Spleen (tissue), 11 donors: ENCODE measurements at regions not wholly inside any gene's neighbourhood (a gene's known extent, or its start where the extent isn't known, plus 50 kb on each side); places are given as distances from the start of the nearest gene placed in this dataset.

ENCODE experiments used
- DNase-seq: peaks from one replicate; pipeline ENCODE4 v3.0.0-alpha.2; 2020
- H3K27ac ChIP-seq, 8 donors: fragments of 200-600 bp; sonication (generic) in 7 of 8; 1 replicate in 4 of 8; 2 replicates in 4 of 8; pipeline versions ENCODE4 v1.5.0 to v1.8.0; 2016 to 2021; ENCODE audit warnings: inconsistent platforms in 4 of 8, mild to moderate bottlenecking in 4 of 8, moderate library complexity in 1 of 8
- H3K27me3 ChIP-seq, 7 donors: fragments of 200-600 bp; sonication (generic) in 6 of 7; replicated peaks in 1 of 7; 1 replicate in 4 of 7; 2 replicates in 3 of 7; pipeline versions ENCODE4 v1.5.0 to v1.8.0; 2016 to 2021; ENCODE audit warnings: inconsistent platforms in 3 of 7, mild to moderate bottlenecking in 1 of 7
- H3K36me3 ChIP-seq, 6 donors: fragments of 200-600 bp; sonication (generic) in 5 of 6; 1 replicate in 4 of 6; 2 replicates in 2 of 6; pipeline versions ENCODE4 v1.5.0 to v1.8.0; 2016 to 2021; ENCODE audit warnings: inconsistent platforms in 2 of 6
- H3K4me1 ChIP-seq, 6 donors: fragments of 200-600 bp; sonication (generic) in 5 of 6; 1 replicate in 3 of 6; 2 replicates in 3 of 6; pipeline versions ENCODE4 v1.5.0 to v1.8.0; 2016 to 2021; ENCODE audit warnings: inconsistent platforms in 3 of 6
- H3K4me3 ChIP-seq, 8 donors: fragments of 200-600 bp; sonication (generic) in 7 of 8; 1 replicate in 4 of 8; 2 replicates in 4 of 8; pipeline versions ENCODE4 v1.5.0 to v1.8.0; 2016 to 2021; ENCODE audit warnings: inconsistent platforms in 4 of 8, mild to moderate bottlenecking in 4 of 8, moderate library complexity in 2 of 8
- H3K9me3 ChIP-seq, 8 donors: fragments of 200-600 bp; sonication (generic) in 7 of 8; 1 replicate in 4 of 8; 2 replicates in 4 of 8; pipeline versions ENCODE4 v1.5.0 to v1.8.0; 2016 to 2021; ENCODE audit warnings: inconsistent platforms in 4 of 8
- CTCF ChIP-seq, 11 experiments: fragments of 200-600 bp in 7 of 11; fragments of 450-650 bp in 4 of 11; sonication (generic) in 4 of 11; IDR thresholded peaks in 8 of 11; conservative IDR thresholded peaks in 3 of 11; 1 replicate in 7 of 11; 2 replicates in 4 of 11; pipeline versions ENCODE4 v1.4.0 to v1.8.0; 2016 to 2021; ENCODE audit warnings: antibody characterized with exemption in 11 of 11, inconsistent platforms in 4 of 11, mild to moderate bottlenecking in 1 of 11
- POLR2A ChIP-seq, 3 donors: fragments of 450-650 bp; IDR thresholded peaks; one replicate each; pipeline ENCODE4 v1.5.1; 2017; ENCODE audit warnings: antibody characterized with exemption in 3 of 3, mild to moderate bottlenecking in 1 of 3
- POLR2AphosphoS5 ChIP-seq, 3 donors: sonication (generic); formaldehyde crosslinking; IDR thresholded peaks; one replicate each; pipeline ENCODE4 v1.5.1; 2017; ENCODE audit warnings: antibody characterized with exemption in 3 of 3
- WGBS, 5 donors: extraction: QIAGEN DNeasy Blood & Tissue Kit in 3 of 5; methylation state at CpG; one replicate each; pipeline versions ENCODE4 v1.1.5 to v1.1.7; 2013 to 2018; 5-methylcytosine and 5-hydroxymethylcytosine counted together
- intact Hi-C: fragments of 100-400 bp; cut with DNase I; formaldehyde crosslinking; loops from one replicate; pipeline ENCODE4 v1.15.0; 2023; ENCODE audit warnings: low total_unique reads
- donor health status: healthy with polysubstance abuse.
- donor health status: DM: no; HTN: no; CAD: no; lungs with moderate emphysema.
- donor health status: DM: no; HTN: no; CAD: no.
- donor health status: Bipolar disorder and iron deficiency.
- donor health status: healthy.
- donor health status: DM: no; HTN: no; CAD: no.
- donor health status: DM: yes; HTN: yes; CAD: no.

GRCh38 chr13:80477661-80478443 is 136.9 kb upstream of the SPRY2 start:
- intact Hi-C loops = no loop called here

DNA sequence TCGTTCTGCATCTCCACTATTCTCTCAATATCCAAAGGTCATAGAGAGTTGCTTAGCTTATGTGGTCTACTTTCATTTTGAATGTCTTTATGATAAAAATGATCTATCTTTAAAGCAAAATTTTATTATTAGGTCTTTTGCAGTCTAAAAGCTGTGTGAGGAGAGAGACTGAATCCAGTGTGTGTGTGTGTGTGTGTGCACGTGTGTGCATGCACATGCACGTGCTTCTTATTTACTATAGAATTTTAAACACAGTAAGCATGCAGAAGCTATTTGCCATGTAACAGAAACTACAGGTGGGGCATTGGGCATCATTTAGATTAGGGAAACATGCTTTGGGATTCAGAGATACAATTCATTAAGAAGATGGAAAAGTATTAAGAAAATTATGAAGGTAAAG is 136.0 kb upstream of the SPRY2 start:
- no peak overlapping the region for H3K27ac ChIP-seq
- no peaks in the 10 kb centered on the region for H3K27me3 ChIP-seq
- intact Hi-C loops = no loop called here
- no peaks in the 10 kb centered on the region for H3K9me3 ChIP-seq
- H3K4me3 ChIP-seq = no peak overlapping the region
- no peak for TF ChIP-seq POLR2A (IDR thresholded peaks at IDR 0.05)
- TF ChIP-seq POLR2AphosphoS5 (IDR thresholded peaks at IDR 0.05) = no peak
- no peak for TF ChIP-seq CTCF (IDR thresholded peaks at IDR 0.05 in 8 of 11, conservative IDR thresholded peaks at IDR 0.05 in 3 of 11)
- no peak for DNase-seq
- H3K36me3 ChIP-seq = no peaks in the 10 kb centered on the region
- peaks cover 0 to 3% (median 0%) of the 10 kb centered on the region in 6 donors for H3K4me1 ChIP-seq
- 48 to 83% (median 63%) methylated on average over 3 of the region's 3 CpGs for WGBS, 5 donors

More at GRCh38 chr13:80477661-80478443, 136.9 kb upstream of the SPRY2 start:
- Histone ChIP-seq H3K9me3 (no peaks in the 10 kb centered on the region), H3K27me3 (no peaks in the 10 kb centered on the region), H3K27ac (peak overlapping the region in 1 of 8 donors; percentile 43), H3K36me3 (no peaks in the 10 kb centered on the region), H3K4me1 (peaks cover 0 to 3% (median 0%) of the 10 kb centered on the region in 6 donors), H3K4me3 (no peak overlapping the region)
- 78 to 87% (median 82%) methylated on average over 5 of the region's 5 CpGs for WGBS, 5 donors
- no peak for TF ChIP-seq CTCF (IDR thresholded peaks at IDR 0.05 in 8 of 11, conservative IDR thresholded peaks at IDR 0.05 in 3 of 11)
- no peak for DNase-seq

GRCh38 chr13:80475718-80476117 is 134.8 kb upstream of the SPRY2 start:
- Histone ChIP-seq H3K27me3 (no peaks in the 10 kb centered on the region), H3K9me3 (no peaks in the 10 kb centered on the region), H3K36me3 (no peaks in the 10 kb centered on the region), H3K4me3 (no peak overlapping the region), H3K4me1 (peaks cover 0 to 5% (median 0%) of the 10 kb centered on the region in 6 donors), H3K27ac (no peak overlapping the region)
- intact Hi-C loops = no loop called here
- DNase-seq = no peak
- WGBS, 5 donors = 87 to 97% (median 89%) methylated on average over 2 of the region's 2 CpGs
- TF ChIP-seq CTCF (IDR thresholded peaks at IDR 0.05 in 8 of 11, conservative IDR thresholded peaks at IDR 0.05 in 3 of 11) (no peak), POLR2A (IDR thresholded peaks at IDR 0.05) (no peak), POLR2AphosphoS5 (IDR thresholded peaks at IDR 0.05) (no peak)

- H3K36me3 ChIP-seq = no peaks in the 10 kb centered on the region
- no peak for DNase-seq
- no peak overlapping the region for H3K27ac ChIP-seq
- H3K4me3 ChIP-seq = no peak overlapping the region
- no peaks in the 10 kb centered on the region for H3K9me3 ChIP-seq
- intact Hi-C loops = no loop called here
- H3K4me1 ChIP-seq = peaks cover 0 to 19% (median 0%) of the 10 kb centered on the region in 6 donors
- TF ChIP-seq POLR2A (IDR thresholded peaks at IDR 0.05) = no peak
- no peak for TF ChIP-seq CTCF (IDR thresholded peaks at IDR 0.05 in 8 of 11, conservative IDR thresholded peaks at IDR 0.05 in 3 of 11)
- no peak for TF ChIP-seq POLR2AphosphoS5 (IDR thresholded peaks at IDR 0.05)
- WGBS, 5 donors = 94 to 100% (median 97%) methylated on average over 1 of the region's 1 CpG
- no peaks in the 10 kb centered on the region for H3K27me3 ChIP-seq
Observed at GRCh38 chr13:80473695-80474094, 132.8 kb upstream of the SPRY2 start.
